PC-9 (cell line): ENCODE measurements at regions not wholly inside any gene's neighbourhood (a gene's known extent, or its start where the extent isn't known, plus 50 kb on each side); places are given as distances from the start of the nearest gene placed in this dataset.

ENCODE experiments used
- BruUV-seq: library from RNA; stranded (reverse); fragments of 400-500 nt; replicated peaks from 2 replicates; lab custom pipeline; 2021; lab: Mats Ljungman, UMichigan
- CTCF ChIA-PET: fragments of 300-600 bp; sonication (Branson Sonifier 250); formaldehyde crosslinking; loops from one replicate; lab custom pipeline; 2022; ENCODE audit warnings: antibody characterized with exemption; lab: Charles Lee
- POLR2A ChIA-PET: fragments of 300-600 bp; sonication (Branson Sonifier 250); formaldehyde crosslinking; loops from one replicate; lab custom pipeline; 2022; ENCODE audit warnings: antibody characterized with exemption; ENCODE audit not compliant: unreplicated experiment; lab: Charles Lee
- DNase-seq, 2 experiments: peaks; one replicate each; pipeline versions ENCODE4 v3.0.0 to v3.0.0-alpha.2; 2015 to 2022; ENCODE audit warnings: mixed read lengths in 1 of 2
- H2AFZ ChIP-seq: fragments of 200-600 bp; sonication (generic); 2 replicates; pipeline ENCODE4 v1.8.1; 2017; ENCODE audit warnings: antibody characterized with exemption
- H3F3A ChIP-seq: fragments of 200-600 bp; sonication (generic); 2 replicates; pipeline ENCODE4 v1.8.1; 2017; ENCODE audit warnings: antibody characterized with exemption, mild to moderate bottlenecking, low read depth; ENCODE audit not compliant: insufficient read depth
- H3K27ac ChIP-seq: fragments of 200-600 bp; sonication (generic); 2 replicates; pipeline ENCODE4 v1.6.1; 2016; ENCODE audit warnings: mixed run types
- H3K27me3 ChIP-seq: fragments of 200-600 bp; sonication (generic); 2 replicates; pipeline ENCODE4 v1.6.1; 2016; ENCODE audit warnings: low read depth, mixed run types; ENCODE audit not compliant: insufficient read depth
- H3K36me3 ChIP-seq: fragments of 200-600 bp; sonication (generic); 2 replicates; pipeline ENCODE4 v1.6.1; 2016; ENCODE audit warnings: low read depth, mixed run types
- H3K4me1 ChIP-seq: fragments of 200-600 bp; sonication (generic); replicated peaks from 2 replicates; pipeline ENCODE4 v1.6.1; 2016; ENCODE audit warnings: mixed run types; ENCODE audit not compliant: insufficient read depth
- H3K4me2 ChIP-seq: fragments of 200-600 bp; sonication (generic); 2 replicates; pipeline ENCODE4 v1.6.1; 2017; ENCODE audit warnings: mixed run types
- H3K4me3 ChIP-seq: fragments of 200-600 bp; sonication (generic); 2 replicates; pipeline ENCODE4 v1.6.1; 2016; ENCODE audit warnings: mixed run types
- H3K79me2 ChIP-seq: fragments of 200-600 bp; sonication (generic); 2 replicates; pipeline ENCODE4 v1.6.1; 2017; ENCODE audit warnings: low read depth, mixed run types
- H3K9me2 ChIP-seq: fragments of 200-600 bp; sonication (generic); 2 replicates; pipeline ENCODE4 v1.8.1; 2017; ENCODE audit warnings: mild to moderate bottlenecking; ENCODE audit not compliant: insufficient read depth
- H3K9me3 ChIP-seq: fragments of 200-600 bp; sonication (generic); 2 replicates; pipeline ENCODE4 v1.8.1; 2016; ENCODE audit warnings: low read depth; ENCODE audit not compliant: insufficient read depth
- H4K20me1 ChIP-seq: fragments of 200-600 bp; sonication (generic); 2 replicates; pipeline ENCODE4 v1.8.1; 2017; ENCODE audit not compliant: insufficient read depth
- CTCF ChIP-seq: fragments of 200-600 bp; sonication (generic); conservative IDR thresholded peaks from 2 replicates; pipeline ENCODE4 v1.6.1; 2017; ENCODE audit warnings: mixed run types, antibody characterized with exemption, mild to moderate bottlenecking, moderate library complexity
- EZH2 ChIP-seq: fragments of 200-600 bp; sonication (generic); IDR thresholded peaks from 2 replicates; pipeline ENCODE4 v1.8.0; 2017; ENCODE audit warnings: antibody characterized with exemption, low read depth
- intact Hi-C: fragments of 100-400 bp; cut with micrococcal nuclease; formaldehyde crosslinking; loops from one replicate; pipeline ENCODE4 v1.10.0; 2022; ENCODE audit not compliant: unreplicated experiment

DNA sequence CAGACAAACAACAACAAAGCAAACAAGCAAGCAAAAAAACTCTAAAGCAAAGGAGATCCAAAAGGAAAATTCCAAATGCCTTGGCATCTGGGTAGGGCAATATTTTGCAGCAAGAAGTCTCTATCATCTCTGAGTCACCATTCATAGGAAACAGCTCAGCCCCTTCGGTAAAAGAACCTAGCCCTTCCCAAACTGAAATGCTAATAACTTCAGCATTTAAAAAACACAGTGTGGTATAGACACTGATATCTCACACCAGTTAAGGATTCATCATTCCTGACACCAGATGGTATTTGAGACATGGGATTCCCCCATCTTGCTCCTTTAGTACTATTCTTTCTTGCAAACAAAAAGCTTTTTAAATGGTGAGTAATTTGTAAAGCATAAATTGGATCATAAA, 491.8 kb downstream of the TXNL1 start:
- no peak overlapping the region for H3K4me2 ChIP-seq
- TF ChIP-seq CTCF, result no peak
- TF ChIP-seq EZH2, result no peak
- DNase-seq, result no peak
- no peaks in the 10 kb centered on the region for H3K4me1 ChIP-seq
- intact Hi-C loops, result no loop called here
- H3K27me3 ChIP-seq, result no peaks in the 10 kb centered on the region
- BruUV-seq, result no TSS peak
- H4K20me1 ChIP-seq, result no peaks in the 10 kb centered on the region
- no peaks in the 10 kb centered on the region for H3K9me2 ChIP-seq
- CTCF ChIA-PET, result no interaction called here
- POLR2A ChIA-PET, result no interaction called here
- no peaks in the 10 kb centered on the region for H3K79me2 ChIP-seq
- H3K36me3 ChIP-seq, result no peaks in the 10 kb centered on the region
- H3F3A ChIP-seq, result no peaks in the 10 kb centered on the region
- H3K9me3 ChIP-seq, result no peaks in the 10 kb centered on the region
- no peak overlapping the region for H3K4me3 ChIP-seq
- no peak overlapping the region for H3K27ac ChIP-seq
- H2AFZ ChIP-seq, result no peak overlapping the region

- Histone ChIP-seq H3K9me2 (no peaks in the 10 kb centered on the region), H3K27ac (no peak overlapping the region), H3K36me3 (no peaks in the 10 kb centered on the region), H3F3A (no peaks in the 10 kb centered on the region), H2AFZ (no peak overlapping the region), H3K9me3 (no peaks in the 10 kb centered on the region), H4K20me1 (no peaks in the 10 kb centered on the region), H3K4me3 (no peak overlapping the region), H3K4me1 (no peaks in the 10 kb centered on the region), H3K27me3 (no peaks in the 10 kb centered on the region), H3K79me2 (no peaks in the 10 kb centered on the region), H3K4me2 (no peak overlapping the region)
- DNase-seq, result no peak
- TF ChIP-seq EZH2 (no peak), CTCF (no peak)
- POLR2A ChIA-PET, result no interaction called here
- intact Hi-C loops, result no loop called here
- CTCF ChIA-PET, result no interaction called here
- BruUV-seq, result no TSS peak
These were observed 496.4 kb downstream of the TXNL1 start for GRCh38 chr18:56142001-56142400.

DNA sequence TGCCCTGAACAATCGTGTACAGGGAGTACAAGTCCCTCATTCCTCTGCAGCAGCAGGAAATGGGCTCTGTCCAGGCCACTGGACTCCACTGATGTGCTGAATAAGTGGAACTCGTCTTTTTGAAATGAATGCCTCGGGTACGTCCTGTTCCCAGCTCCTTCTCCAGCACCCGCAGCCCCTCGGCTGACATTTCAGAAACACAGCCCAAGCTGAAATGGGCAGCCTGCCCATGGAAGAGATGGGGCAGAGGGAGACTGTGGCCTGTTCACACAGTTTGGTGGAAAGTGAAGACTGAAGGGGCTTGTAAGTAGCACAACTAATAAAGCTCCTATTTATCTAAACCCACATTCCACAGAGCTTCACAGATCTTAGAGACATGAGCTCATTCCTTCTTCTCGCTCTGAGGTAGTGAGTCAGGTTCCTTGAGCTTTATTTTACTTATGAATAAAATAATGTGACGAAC, 498.6 kb downstream of the TXNL1 start:
- Histone ChIP-seq H3K9me3 (no peaks in the 10 kb centered on the region), H3K9me2 (0 out of 2 replicates have a peak, but pooled peaks cover 3% of the 10 kb centered on the region), H3K4me3 (no peak overlapping the region), H3K4me2 (no peak overlapping the region), H3K27me3 (no peaks in the 10 kb centered on the region), H3F3A (no peaks in the 10 kb centered on the region), H3K4me1 (no peaks in the 10 kb centered on the region), H3K36me3 (no peaks in the 10 kb centered on the region), H2AFZ (no peak overlapping the region), H3K27ac (no peak overlapping the region), H4K20me1 (no peaks in the 10 kb centered on the region), H3K79me2 (no peaks in the 10 kb centered on the region)
- POLR2A ChIA-PET, result no interaction called here
- intact Hi-C loops, result no loop called here
- DNase-seq, result no peak
- no peak for TF ChIP-seq CTCF
- TF ChIP-seq EZH2, result no peak
- CTCF ChIA-PET, result no interaction called here
- no TSS peak for BruUV-seq
